ENCODE measurements at regions not wholly inside any gene's neighbourhood (a gene's known extent, or its start where the extent isn't known, plus 50 kb on each side); places are given as distances from the start of the nearest gene placed in this dataset.

DNA sequence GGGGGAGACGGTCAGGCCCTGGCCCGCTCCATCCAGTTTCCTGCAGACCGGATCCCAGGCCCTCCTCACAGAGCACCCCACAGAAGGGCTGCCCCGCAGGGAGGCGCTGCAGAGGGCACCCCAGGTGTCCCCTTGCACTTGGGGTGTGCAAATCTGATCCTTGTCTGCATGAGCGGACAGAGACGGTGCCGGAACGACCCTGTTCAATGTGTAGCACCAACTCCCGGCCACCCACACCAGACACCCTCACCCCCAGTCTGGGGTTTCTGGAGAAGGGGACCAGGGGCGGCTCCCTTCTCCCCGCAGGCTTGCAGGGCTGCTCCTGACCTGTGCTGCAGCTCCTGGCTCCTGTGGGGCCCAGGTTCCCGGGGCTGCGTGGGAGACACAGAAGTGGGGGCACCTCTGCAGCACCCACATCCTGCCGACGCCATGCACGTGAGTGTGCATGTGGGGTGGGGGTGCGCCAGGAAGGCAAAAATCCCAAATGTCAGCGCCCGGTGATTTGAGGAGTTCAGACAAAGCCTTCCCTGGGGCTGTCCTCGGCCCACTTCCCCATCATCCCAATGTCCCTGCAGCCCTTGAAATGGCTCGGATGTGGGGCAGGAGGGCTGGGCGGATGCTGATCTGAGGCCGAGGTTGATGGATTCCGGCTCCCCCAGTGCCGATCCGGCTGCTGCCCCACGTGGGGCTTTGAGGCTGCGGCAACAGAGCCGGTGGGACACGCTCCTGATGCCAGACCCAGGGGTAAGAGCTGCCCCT lies 85.3 kb upstream of the BHLHE23 start:
- 69% methylated on average over 6 of the region's 31 CpGs; no CpG with 5 or more reads in 1 of the 2 donors for WGBS, 2 donors (ENCODE audit: low coverage in 1 of 2)
- no peak overlapping the region for H3K4me3 ChIP-seq
- H3K27me3 ChIP-seq: peaks cover 91% of the 10 kb centered on the region
- no peaks in the 10 kb centered on the region for H3K9me3 ChIP-seq
- no peaks in the 10 kb centered on the region for H3K36me3 ChIP-seq
- H3K27ac ChIP-seq: no peak overlapping the region
- ATAC-seq: no peak
- no peaks in the 10 kb centered on the region for H3K4me1 ChIP-seq
- no peak for TF ChIP-seq EP300 (IDR thresholded peaks at IDR 0.05)
- TF ChIP-seq, protein P1, sequence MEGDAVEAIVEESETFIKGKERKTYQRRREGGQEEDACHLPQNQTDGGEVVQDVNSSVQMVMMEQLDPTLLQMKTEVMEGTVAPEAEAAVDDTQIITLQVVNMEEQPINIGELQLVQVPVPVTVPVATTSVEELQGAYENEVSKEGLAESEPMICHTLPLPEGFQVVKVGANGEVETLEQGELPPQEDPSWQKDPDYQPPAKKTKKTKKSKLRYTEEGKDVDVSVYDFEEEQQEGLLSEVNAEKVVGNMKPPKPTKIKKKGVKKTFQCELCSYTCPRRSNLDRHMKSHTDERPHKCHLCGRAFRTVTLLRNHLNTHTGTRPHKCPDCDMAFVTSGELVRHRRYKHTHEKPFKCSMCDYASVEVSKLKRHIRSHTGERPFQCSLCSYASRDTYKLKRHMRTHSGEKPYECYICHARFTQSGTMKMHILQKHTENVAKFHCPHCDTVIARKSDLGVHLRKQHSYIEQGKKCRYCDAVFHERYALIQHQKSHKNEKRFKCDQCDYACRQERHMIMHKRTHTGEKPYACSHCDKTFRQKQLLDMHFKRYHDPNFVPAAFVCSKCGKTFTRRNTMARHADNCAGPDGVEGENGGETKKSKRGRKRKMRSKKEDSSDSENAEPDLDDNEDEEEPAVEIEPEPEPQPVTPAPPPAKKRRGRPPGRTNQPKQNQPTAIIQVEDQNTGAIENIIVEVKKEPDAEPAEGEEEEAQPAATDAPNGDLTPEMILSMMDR (IDR thresholded peaks at IDR 0.05): no peak
- TF ChIP-seq POLR2A (IDR thresholded peaks at IDR 0.05): no peak
- no peak for TF ChIP-seq POLR2AphosphoS5 (IDR thresholded peaks at IDR 0.05)

DNA sequence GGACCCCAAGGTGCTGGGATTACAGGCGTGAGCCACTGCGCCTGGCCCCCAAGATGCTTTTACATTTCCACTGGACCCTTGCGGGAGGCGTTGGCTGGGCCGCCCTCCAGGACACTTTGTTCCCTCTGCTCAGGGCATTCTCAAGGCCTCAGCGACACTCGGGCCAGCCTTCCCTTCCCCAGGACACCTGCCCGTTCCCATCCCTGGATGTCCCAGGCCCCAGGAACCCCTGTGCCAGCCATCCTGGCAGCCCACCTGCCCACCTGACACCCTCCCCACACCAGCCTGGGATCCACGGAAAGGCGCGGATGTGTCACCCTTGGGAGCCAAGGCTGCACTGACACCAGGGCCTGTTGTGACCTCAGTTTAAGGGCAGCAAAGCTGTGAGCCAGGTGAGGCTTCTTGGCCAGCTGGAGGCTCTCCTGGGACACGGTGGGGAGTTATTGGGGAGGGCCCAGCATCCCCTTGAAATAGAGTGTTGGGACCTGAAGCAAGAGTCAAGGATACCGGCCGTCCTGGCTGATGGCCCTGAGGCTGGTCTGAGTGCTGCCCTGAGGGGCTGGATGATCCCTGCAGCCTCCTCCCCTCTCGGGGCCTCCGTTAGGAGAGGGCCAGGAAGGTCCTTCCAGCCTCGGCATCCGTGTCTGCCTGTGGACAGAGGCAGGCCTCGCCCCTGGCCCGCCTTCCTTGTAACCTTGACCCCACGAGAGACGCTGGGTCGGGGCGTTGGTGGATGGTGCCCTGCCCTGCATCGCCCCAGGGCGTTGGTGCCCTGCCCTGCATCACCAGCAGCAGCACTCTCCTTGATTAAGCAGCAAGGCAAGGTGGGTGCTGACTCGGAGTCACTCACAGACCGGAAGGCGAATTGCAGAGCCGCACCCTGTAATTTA lies 84.2 kb upstream of the BHLHE23 start:
- 50 to 78% methylated on average over 1 to 9 of the region's 30 CpGs for WGBS, 2 donors (ENCODE audit: low coverage in 1 of 2)
- peaks cover 91% of the 10 kb centered on the region for H3K27me3 ChIP-seq
- no peaks in the 10 kb centered on the region for H3K4me1 ChIP-seq
- no peak overlapping the region for H3K27ac ChIP-seq
- H3K4me3 ChIP-seq: no peak overlapping the region
- ATAC-seq: no peak
- H3K9me3 ChIP-seq: no peaks in the 10 kb centered on the region
- no peak for TF ChIP-seq POLR2AphosphoS5 (IDR thresholded peaks at IDR 0.05)
- TF ChIP-seq EP300 (IDR thresholded peaks at IDR 0.05): no peak
- TF ChIP-seq POLR2A (IDR thresholded peaks at IDR 0.05): no peak
- TF ChIP-seq, protein P1 (IDR thresholded peaks at IDR 0.05): no peak
- H3K36me3 ChIP-seq: no peaks in the 10 kb centered on the region

DNA sequence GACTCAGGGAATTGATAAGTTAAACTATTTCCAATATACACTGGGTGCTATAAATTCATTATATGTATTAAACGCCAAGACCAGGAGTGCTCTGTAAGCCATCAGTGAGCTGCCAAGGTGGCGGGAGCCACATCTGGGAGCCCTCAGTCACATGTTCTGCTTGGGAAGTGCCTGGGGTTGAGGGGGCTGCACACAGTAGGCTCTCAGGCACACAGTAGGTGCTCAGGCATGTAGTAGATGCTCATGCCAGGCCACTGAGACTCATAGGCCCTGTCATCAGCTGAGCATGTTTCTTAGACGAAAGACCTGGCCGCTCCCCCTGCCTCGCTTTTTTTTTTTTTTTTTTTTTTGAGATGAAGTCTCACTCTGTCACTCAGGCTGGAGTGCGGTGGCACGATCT lies 83.3 kb upstream of the BHLHE23 start:
- no peak for ATAC-seq
- TF ChIP-seq, protein P1 (IDR thresholded peaks at IDR 0.05): no peak
- no peak for TF ChIP-seq POLR2AphosphoS5 (IDR thresholded peaks at IDR 0.05)
- TF ChIP-seq POLR2A (IDR thresholded peaks at IDR 0.05): no peak
- TF ChIP-seq EP300 (IDR thresholded peaks at IDR 0.05): no peak
- H3K27ac ChIP-seq: no peak overlapping the region
- 63 to 80% methylated on average over 2 of the region's 7 CpGs for WGBS, 2 donors (ENCODE audit: low coverage in 1 of 2)
- H3K9me3 ChIP-seq: no peaks in the 10 kb centered on the region
- H3K4me1 ChIP-seq: no peaks in the 10 kb centered on the region
- no peaks in the 10 kb centered on the region for H3K36me3 ChIP-seq
- no peak overlapping the region for H3K4me3 ChIP-seq
- peaks cover 89% of the 10 kb centered on the region for H3K27me3 ChIP-seq

DNA sequence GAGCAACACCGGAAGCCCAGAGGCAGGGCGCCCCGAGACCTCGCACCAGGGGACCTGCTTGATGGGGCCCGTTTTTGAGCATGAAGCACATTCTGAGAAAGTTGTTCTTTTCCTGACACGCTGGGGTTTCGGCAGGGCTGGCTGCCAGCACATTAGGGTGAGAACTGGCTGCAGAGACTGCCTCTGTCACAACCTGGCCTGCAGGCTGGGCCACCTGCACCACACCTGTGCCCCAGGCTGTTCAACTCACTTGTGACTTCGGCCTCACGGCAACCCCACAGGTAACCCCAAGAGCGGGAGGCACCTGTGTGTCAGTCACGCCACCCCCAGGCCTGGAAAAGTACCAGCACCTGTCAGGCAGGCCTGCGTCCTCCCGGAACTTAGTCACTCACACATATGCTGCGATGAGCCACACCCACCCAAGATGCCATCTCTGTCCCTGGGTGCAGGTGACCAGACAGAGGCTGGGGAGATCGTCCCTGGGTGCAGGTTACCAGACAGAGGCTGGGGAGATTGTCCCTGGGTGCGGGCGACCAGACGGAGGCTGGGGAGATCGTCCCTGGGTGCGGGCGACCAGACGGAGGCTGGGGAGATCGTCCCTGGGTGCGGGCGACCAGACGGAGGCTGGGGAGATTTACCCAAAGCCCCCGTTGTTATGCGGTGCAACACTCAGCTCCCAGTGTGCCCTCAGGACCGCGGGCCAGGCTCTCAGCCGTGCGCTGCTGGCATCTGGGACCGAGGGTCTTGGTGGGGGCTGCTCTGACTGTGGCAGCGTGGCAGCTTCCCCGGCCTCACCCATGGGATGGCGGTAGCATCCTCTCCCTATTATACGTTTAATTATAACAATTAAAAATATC lies 82.5 kb upstream of the BHLHE23 start:
- Histone ChIP-seq H3K9me3 (no peaks in the 10 kb centered on the region), H3K27ac (no peak overlapping the region), H3K27me3 (peaks cover 89% of the 10 kb centered on the region), H3K4me3 (no peak overlapping the region), H3K4me1 (no peaks in the 10 kb centered on the region), H3K36me3 (no peaks in the 10 kb centered on the region)
- TF ChIP-seq EP300 (IDR thresholded peaks at IDR 0.05) (no peak), POLR2AphosphoS5 (IDR thresholded peaks at IDR 0.05) (no peak), POLR2A (IDR thresholded peaks at IDR 0.05) (no peak)
- TF ChIP-seq, protein P1 (IDR thresholded peaks at IDR 0.05): no peak
- WGBS, 2 donors (ENCODE audit: low coverage in 1 of 2): 100% methylated on average over 2 of the region's 37 CpGs; no CpG with 5 or more reads in 1 of the 2 donors
- no peak for ATAC-seq
